IPS-15b (cell line): ENCODE measurements at regions not wholly inside any gene's neighbourhood (a gene's known extent, or its start where the extent isn't known, plus 50 kb on each side); places are given as distances from the start of the nearest gene placed in this dataset.

Experiments used
- H3K27me3 ChIP-seq: one replicate; pipeline ENCODE4 v1.6.1; 2013; ENCODE audit warnings: low read length; ENCODE audit not compliant: control insufficient read depth, insufficient read depth
- H3K36me3 ChIP-seq: one replicate; pipeline ENCODE4 v1.6.1; 2013; ENCODE audit warnings: low read length; ENCODE audit not compliant: control insufficient read depth, insufficient read depth
- H3K4me1 ChIP-seq: one replicate; pipeline ENCODE4 v1.6.1; 2013; ENCODE audit warnings: mild to moderate bottlenecking, low read length; ENCODE audit not compliant: control insufficient read depth, insufficient read depth
- H3K4me3 ChIP-seq: one replicate; pipeline ENCODE4 v1.5.1; 2013; ENCODE audit warnings: low read depth, low read length
- H3K9ac ChIP-seq: one replicate; pipeline ENCODE4 v1.6.1; 2013; ENCODE audit warnings: low read depth, mild to moderate bottlenecking, low read length
- H3K9me3 ChIP-seq: one replicate; pipeline ENCODE4 v1.6.1; 2013; ENCODE audit warnings: mild to moderate bottlenecking, low read length; ENCODE audit not compliant: control insufficient read depth, insufficient read depth

DNA sequence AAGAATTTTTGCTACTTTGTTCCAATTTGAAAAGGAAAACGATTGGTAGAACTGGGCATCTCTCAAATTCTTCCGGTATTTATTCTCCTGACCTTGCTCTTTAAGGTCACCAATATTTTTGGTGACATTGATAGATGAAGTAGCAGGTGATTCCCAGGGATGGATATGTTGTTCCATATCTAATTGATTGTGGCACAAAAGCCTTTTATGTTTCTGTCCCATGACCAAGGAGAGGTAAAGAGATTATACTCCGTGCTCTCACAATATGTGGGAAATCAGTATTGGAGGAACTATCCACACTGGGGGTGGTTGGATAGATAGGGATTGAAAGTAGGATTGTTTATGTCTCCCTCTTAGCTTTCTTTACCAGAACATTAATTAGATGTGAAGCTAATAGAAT, 61.7 kb upstream of the LRIG3 start:
- no peak overlapping the region for H3K9ac ChIP-seq
- H3K27me3 ChIP-seq = no peaks in the 10 kb centered on the region
- no peaks in the 10 kb centered on the region for H3K4me1 ChIP-seq
- H3K36me3 ChIP-seq = no peaks in the 10 kb centered on the region
- no peak overlapping the region for H3K4me3 ChIP-seq
- no peaks in the 10 kb centered on the region for H3K9me3 ChIP-seq

DNA sequence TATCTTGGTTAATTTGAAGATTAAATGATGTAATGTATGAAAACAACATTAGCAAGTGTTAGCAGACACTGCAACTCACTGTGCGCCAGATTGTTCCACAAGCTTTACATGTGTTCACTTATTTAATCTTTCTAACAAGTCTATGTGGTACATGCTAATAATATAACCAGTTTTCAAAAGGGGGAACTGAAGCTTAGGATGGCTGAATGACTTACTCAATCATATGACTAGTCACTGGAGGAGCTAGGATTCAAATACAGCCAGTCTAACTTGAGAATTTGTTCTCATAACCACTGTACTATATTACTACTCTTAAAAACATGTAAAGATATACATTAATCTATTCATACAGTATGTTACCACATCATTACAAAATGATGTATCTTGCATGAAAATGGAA, 60.5 kb upstream of the LRIG3 start:
- H3K4me1 ChIP-seq = no peaks in the 10 kb centered on the region
- no peaks in the 10 kb centered on the region for H3K36me3 ChIP-seq
- H3K27me3 ChIP-seq = no peaks in the 10 kb centered on the region
- H3K9ac ChIP-seq = no peak overlapping the region
- no peaks in the 10 kb centered on the region for H3K9me3 ChIP-seq
- H3K4me3 ChIP-seq = no peak overlapping the region

DNA sequence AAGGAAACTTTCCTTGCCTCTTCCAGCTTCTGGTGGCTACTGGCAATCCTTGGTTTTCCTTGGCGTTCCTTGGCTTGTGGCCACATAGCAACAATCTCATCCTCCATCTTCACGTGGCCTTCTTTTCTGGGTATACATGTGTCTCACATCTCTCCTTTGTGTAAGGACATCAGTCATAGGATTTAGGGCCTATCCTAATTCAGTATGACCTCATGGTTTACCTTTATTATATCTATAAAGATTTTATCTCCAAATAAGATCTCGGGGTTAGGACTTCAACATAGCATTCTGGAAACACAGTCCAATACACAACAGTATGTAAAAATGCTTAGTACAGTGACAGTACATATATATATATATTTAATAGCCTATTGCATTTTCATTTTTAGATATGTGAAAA, 58.4 kb upstream of the LRIG3 start:
- Histone ChIP-seq H3K9ac (no peak overlapping the region), H3K4me1 (no peaks in the 10 kb centered on the region), H3K9me3 (no peaks in the 10 kb centered on the region), H3K27me3 (no peaks in the 10 kb centered on the region), H3K36me3 (no peaks in the 10 kb centered on the region), H3K4me3 (no peak overlapping the region)

DNA sequence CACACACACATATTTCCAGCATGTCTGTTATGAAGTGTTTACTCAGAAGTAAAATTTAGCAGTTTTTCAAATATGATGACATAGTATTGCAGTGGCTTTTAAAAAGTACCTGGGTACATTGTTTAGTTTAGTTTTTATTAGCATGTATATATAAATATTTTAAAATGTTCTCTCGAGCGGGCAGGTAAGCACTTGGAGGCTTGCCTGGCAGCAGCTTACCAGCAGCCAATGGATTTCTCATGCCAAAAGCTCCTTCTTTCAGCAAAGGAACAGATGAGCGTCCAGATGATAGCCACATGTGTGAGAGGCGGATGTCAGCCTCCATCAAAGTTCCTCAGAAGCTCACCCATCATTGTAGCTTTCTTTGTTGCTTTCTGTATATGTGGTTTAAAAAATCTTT, 57.2 kb upstream of the LRIG3 start:
- Histone ChIP-seq H3K36me3 (no peaks in the 10 kb centered on the region), H3K27me3 (no peaks in the 10 kb centered on the region), H3K4me1 (no peaks in the 10 kb centered on the region), H3K9me3 (no peaks in the 10 kb centered on the region), H3K4me3 (no peak overlapping the region), H3K9ac (no peak overlapping the region)

DNA sequence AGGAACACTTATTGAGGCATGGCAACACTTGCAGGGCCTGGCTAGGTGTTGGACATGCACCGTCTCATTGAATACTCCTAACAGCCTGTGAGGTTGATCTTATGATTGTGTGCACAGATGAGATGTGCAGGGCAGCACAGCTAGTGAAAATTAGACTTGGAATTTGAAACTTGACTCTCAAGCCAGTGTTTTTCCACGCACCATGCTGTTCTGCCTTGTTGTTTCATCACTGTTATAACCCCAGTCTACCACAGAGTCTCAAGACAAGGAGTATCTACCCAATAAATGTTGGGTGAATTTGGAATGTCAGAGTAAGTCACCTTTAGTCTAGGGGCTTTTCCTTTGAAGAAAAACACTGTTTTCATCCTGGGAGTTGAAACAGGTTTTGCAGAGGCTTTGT, 55.8 kb upstream of the LRIG3 start:
- no peaks in the 10 kb centered on the region for H3K27me3 ChIP-seq
- no peak overlapping the region for H3K9ac ChIP-seq
- no peaks in the 10 kb centered on the region for H3K4me1 ChIP-seq
- H3K36me3 ChIP-seq = no peaks in the 10 kb centered on the region
- H3K9me3 ChIP-seq = no peaks in the 10 kb centered on the region
- no peak overlapping the region for H3K4me3 ChIP-seq
